ENCODE measurements at regions not wholly inside any gene's neighbourhood (a gene's known extent, or its start where the extent isn't known, plus 50 kb on each side); places are given as distances from the start of the nearest gene placed in this dataset.

DNA sequence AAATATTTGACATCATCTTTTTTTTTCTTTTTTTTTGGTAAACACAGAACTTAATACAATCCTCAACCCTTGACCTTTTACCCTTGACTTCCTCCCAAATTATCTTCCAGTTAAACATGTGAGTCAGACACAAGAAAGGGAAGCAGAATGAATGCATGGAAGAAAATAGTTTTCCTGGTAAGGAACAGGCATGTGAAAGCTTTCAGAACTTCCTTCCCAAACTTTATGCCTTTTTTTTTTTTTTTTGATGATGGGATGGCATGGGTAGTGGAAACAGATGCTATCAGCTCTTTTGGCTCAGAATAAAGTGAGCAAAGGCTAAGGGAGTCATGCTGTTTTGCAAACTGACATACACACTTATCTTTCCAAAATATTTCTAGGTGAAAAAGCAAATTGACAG lies 1079.1 kb downstream of the TTLL7 start:
- no peaks in the 10 kb centered on the region for H3K9me3 ChIP-seq
- no peak overlapping the region for H3K4me3 ChIP-seq
- no peak overlapping the region for H3K27ac ChIP-seq
- TF ChIP-seq EP300 (IDR thresholded peaks at IDR 0.05): no peak
- TF ChIP-seq POLR2A (IDR thresholded peaks at IDR 0.05): no peak
- no peak for TF ChIP-seq CTCF (IDR thresholded peaks at IDR 0.05)
- no peak for DNase-seq
- peaks cover 2% of the 10 kb centered on the region for H3K4me1 ChIP-seq (ENCODE audit: insufficient read depth)
- H3K36me3 ChIP-seq: no peaks in the 10 kb centered on the region
- H3K27me3 ChIP-seq: no peaks in the 10 kb centered on the region
- intact Hi-C loops (cut with DNase I): no loop called here

GRCh38 chr1:82907313-82907712 lies 1091.6 kb downstream of the TTLL7 start:
- intact Hi-C loops (cut with DNase I): no loop called here
- WGBS, 3 donors: 90 to 95% (median 91%) methylated on average over 3 of the region's 3 CpGs
- no peak for DNase-seq
- H3K27me3 ChIP-seq: no peaks in the 10 kb centered on the region
- TF ChIP-seq CTCF (IDR thresholded peaks at IDR 0.05) (no peak), POLR2A (IDR thresholded peaks at IDR 0.05) (no peak), EP300 (IDR thresholded peaks at IDR 0.05) (no peak)
- no peaks in the 10 kb centered on the region for H3K9me3 ChIP-seq
- no peak overlapping the region for H3K27ac ChIP-seq
- no peaks in the 10 kb centered on the region for H3K4me1 ChIP-seq (ENCODE audit: insufficient read depth)
- H3K4me3 ChIP-seq: no peak overlapping the region
- no peaks in the 10 kb centered on the region for H3K36me3 ChIP-seq

GRCh38 chr1:82903626-82904025 lies 1095.3 kb downstream of the TTLL7 start:
- no peak for TF ChIP-seq POLR2A (IDR thresholded peaks at IDR 0.05)
- no peak for TF ChIP-seq CTCF (IDR thresholded peaks at IDR 0.05)
- no peak for TF ChIP-seq EP300 (IDR thresholded peaks at IDR 0.05)
- WGBS, 3 donors: 86 to 92% (median 90%) methylated on average over 4 of the region's 4 CpGs
- DNase-seq: no peak
- intact Hi-C loops (cut with DNase I): no loop called here
- H3K27me3 ChIP-seq: no peaks in the 10 kb centered on the region
- H3K27ac ChIP-seq: no peak overlapping the region
- H3K4me3 ChIP-seq: no peak overlapping the region
- H3K4me1 ChIP-seq (ENCODE audit: insufficient read depth): no peaks in the 10 kb centered on the region
- H3K36me3 ChIP-seq: no peaks in the 10 kb centered on the region
- no peaks in the 10 kb centered on the region for H3K9me3 ChIP-seq

GRCh38 chr1:82901561-82901960 lies 1097.4 kb downstream of the TTLL7 start:
- no peak overlapping the region for H3K27ac ChIP-seq
- no peak overlapping the region for H3K4me3 ChIP-seq
- no peaks in the 10 kb centered on the region for H3K4me1 ChIP-seq (ENCODE audit: insufficient read depth)
- H3K27me3 ChIP-seq: no peaks in the 10 kb centered on the region
- no peak for DNase-seq
- H3K9me3 ChIP-seq: no peaks in the 10 kb centered on the region
- TF ChIP-seq EP300 (IDR thresholded peaks at IDR 0.05) (no peak), CTCF (IDR thresholded peaks at IDR 0.05) (no peak), POLR2A (IDR thresholded peaks at IDR 0.05) (no peak)
- no peaks in the 10 kb centered on the region for H3K36me3 ChIP-seq
- WGBS, 3 donors: 79 to 90% (median 84%) methylated on average over 5 of the region's 5 CpGs
- intact Hi-C loops (cut with DNase I): no loop called here

GRCh38 chr1:82901118-82901517 lies 1097.8 kb downstream of the TTLL7 start:
- H3K36me3 ChIP-seq: no peaks in the 10 kb centered on the region
- H3K9me3 ChIP-seq: no peaks in the 10 kb centered on the region
- H3K4me1 ChIP-seq (ENCODE audit: insufficient read depth): no peaks in the 10 kb centered on the region
- DNase-seq: no peak
- 80 to 89% (median 89%) methylated on average over 1 of the region's 1 CpG for WGBS, 3 donors
- intact Hi-C loops (cut with DNase I): no loop called here
- H3K27ac ChIP-seq: no peak overlapping the region
- no peaks in the 10 kb centered on the region for H3K27me3 ChIP-seq
- no peak overlapping the region for H3K4me3 ChIP-seq
- TF ChIP-seq EP300 (IDR thresholded peaks at IDR 0.05): no peak
- no peak for TF ChIP-seq CTCF (IDR thresholded peaks at IDR 0.05)
- no peak for TF ChIP-seq POLR2A (IDR thresholded peaks at IDR 0.05)
